Duodenal mucosa (tissue), 2 donors: ENCODE measurements at regions not wholly inside any gene's neighbourhood (a gene's known extent, or its start where the extent isn't known, plus 50 kb on each side); places are given as distances from the start of the nearest gene placed in this dataset.

Experiments
- H3K27ac ChIP-seq: one replicate; pipeline ENCODE4 v1.7.0; 2013; ENCODE audit warnings: low read depth, low read length
- H3K27me3 ChIP-seq, 2 donors: one replicate each; pipeline ENCODE4 v1.7.0; 2013; ENCODE audit warnings: low read length in 2 of 2, control low read depth in 1 of 2; ENCODE audit not compliant: insufficient read depth in 2 of 2, control insufficient read depth in 1 of 2
- H3K36me3 ChIP-seq, 2 donors: one replicate each; pipeline ENCODE4 v1.7.0; 2013; ENCODE audit warnings: low read length in 2 of 2, control low read depth in 1 of 2; ENCODE audit not compliant: insufficient read depth in 2 of 2, control insufficient read depth in 1 of 2
- H3K4me1 ChIP-seq, 2 donors: one replicate each; pipeline ENCODE4 v1.7.0; 2013; ENCODE audit warnings: low read length in 2 of 2, control low read depth in 1 of 2; ENCODE audit not compliant: insufficient read depth in 2 of 2, control insufficient read depth in 1 of 2
- H3K4me3 ChIP-seq, 2 donors: one replicate each; pipeline ENCODE4 v1.7.0; 2013; ENCODE audit warnings: low read length in 2 of 2, low read depth in 1 of 2
- H3K9ac ChIP-seq, 2 donors: one replicate each; pipeline ENCODE4 v1.7.0; 2013; ENCODE audit warnings: low read length in 2 of 2, low read depth in 1 of 2
- H3K9me3 ChIP-seq, 2 donors: one replicate each; pipeline ENCODE4 v1.7.0; 2013; ENCODE audit warnings: low read length in 2 of 2, control low read depth in 1 of 2; ENCODE audit not compliant: control insufficient read depth in 1 of 2

DNA sequence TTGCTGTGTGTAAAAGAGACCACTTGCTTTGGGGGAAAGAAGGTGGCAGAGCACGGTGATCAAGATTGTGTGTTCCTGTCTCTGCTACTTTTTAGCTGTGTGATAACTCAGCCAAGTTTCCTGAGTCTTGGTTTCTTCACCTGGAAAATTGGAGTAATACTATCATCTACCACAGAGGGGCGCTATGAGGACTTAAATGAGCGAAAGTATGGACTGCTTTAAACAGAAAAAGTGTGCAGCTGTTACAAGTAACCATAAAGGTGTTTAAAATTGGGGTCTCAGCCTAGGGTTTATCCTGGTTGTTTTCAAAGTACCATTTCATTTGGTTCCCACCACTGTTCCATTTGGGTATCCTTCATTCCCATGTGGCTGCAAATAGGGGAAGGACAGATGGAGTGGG lies 65.9 kb upstream of the WSCD2 start:
- no peak overlapping the region for H3K27ac ChIP-seq
- no peaks in the 10 kb centered on the region for H3K4me1 ChIP-seq
- H3K9me3 ChIP-seq = no peaks in the 10 kb centered on the region
- no peak overlapping the region for H3K4me3 ChIP-seq
- H3K27me3 ChIP-seq = no peaks in the 10 kb centered on the region
- H3K9ac ChIP-seq = no peak overlapping the region
- H3K36me3 ChIP-seq = no peaks in the 10 kb centered on the region

DNA sequence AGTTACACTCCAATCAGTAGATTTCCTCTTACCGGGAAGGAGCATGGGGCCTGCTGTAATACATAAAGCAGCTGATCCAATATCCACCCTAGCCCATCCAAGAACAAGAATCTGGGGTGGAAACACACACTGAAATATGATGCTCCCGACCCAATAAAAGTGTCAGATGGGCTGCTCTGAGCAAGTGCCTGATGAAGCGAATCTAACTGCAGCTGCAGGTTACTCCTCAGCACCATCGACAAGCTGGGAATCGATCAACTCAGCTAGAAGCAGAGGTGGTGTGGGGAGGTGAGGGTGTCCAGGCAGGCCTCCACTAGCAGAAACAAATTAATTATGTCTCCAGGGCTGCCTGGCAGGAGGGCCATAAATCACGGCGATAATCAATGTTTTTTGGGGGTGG lies 64.0 kb upstream of the WSCD2 start:
- Histone ChIP-seq H3K4me1 (no peaks in the 10 kb centered on the region), H3K27me3 (peaks cover 0 to 2% of the 10 kb centered on the region in 2 donors), H3K9ac (no peak overlapping the region), H3K36me3 (no peaks in the 10 kb centered on the region), H3K9me3 (no peaks in the 10 kb centered on the region), H3K27ac (no peak overlapping the region), H3K4me3 (no peak overlapping the region)

DNA sequence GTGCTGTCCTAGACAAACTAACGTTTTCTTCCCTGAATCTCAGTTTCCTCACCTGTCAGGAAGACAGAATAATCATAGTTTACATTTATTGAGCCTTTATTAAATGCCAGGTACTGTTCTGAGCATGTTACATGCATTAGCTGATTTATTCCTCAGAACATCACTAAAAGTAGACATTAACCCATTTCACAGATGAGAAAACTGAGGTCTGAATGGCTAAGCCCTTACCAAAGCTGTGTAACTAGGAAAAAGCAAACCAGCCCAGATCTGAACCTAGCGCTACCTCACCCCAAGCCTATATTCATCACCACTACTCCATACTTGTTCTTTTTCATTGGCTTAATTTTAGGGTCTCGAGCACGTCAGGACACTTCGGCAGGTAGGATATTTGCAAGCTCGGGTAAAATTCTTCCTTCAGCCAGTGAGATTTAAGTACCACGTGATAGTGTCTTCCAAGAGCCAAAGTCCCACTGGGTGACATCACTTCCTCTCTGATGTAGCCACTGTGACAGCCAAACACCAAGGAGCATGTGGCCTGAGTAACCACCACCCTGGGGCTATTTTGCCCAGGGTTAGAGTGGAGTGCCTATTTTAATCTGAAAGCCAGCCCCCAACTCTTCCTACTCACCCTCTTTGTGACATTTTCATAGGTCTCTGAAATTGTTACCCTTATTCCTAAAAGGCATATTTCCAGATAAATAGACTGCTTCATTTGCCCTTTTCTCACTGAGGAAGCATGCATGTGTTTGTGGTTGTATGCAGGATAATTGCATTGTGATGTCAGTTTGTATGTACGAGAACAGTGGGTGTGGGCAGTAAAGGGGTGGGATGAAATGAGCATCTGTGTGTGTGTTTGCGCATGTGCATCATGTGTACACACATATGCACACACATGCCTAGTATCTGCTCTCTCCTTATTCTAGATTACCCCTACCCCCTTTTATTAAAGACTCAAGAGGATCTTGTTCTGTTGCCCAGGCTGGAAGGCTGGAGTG lies 62.2 kb upstream of the WSCD2 start:
- no peaks in the 10 kb centered on the region for H3K9me3 ChIP-seq
- peaks cover 0 to 2% of the 10 kb centered on the region in 2 donors for H3K27me3 ChIP-seq
- H3K4me3 ChIP-seq = no peak overlapping the region
- H3K9ac ChIP-seq = no peak overlapping the region
- H3K27ac ChIP-seq = no peak overlapping the region
- H3K4me1 ChIP-seq = no peaks in the 10 kb centered on the region
- no peaks in the 10 kb centered on the region for H3K36me3 ChIP-seq

DNA sequence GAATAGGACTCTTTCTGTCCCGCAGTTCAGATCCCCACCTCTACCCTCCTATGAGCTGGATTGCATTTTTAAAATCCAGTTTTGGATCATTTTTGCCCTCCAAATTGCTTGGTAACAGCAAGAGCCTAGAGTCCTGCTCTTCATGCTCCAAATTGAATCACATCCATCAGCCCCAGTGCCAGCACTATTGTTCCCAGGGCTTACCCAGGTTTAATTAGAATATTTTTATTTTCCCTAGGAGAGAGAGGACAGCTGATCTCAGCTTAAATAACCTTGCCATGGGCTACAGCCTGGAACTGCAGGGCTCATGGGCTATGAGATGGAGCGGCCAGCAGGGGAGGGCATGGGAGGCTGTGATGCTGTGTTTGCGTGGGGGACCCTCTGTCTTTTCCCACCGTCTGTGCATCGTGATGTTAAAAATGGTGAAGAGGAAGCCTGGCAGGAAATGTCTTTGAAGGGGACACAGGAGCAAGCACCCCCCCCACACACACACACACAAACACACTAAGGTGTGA lies 59.4 kb upstream of the WSCD2 start:
- H3K27me3 ChIP-seq = peaks cover 0 to 2% of the 10 kb centered on the region in 2 donors
- H3K36me3 ChIP-seq = no peaks in the 10 kb centered on the region

DNA sequence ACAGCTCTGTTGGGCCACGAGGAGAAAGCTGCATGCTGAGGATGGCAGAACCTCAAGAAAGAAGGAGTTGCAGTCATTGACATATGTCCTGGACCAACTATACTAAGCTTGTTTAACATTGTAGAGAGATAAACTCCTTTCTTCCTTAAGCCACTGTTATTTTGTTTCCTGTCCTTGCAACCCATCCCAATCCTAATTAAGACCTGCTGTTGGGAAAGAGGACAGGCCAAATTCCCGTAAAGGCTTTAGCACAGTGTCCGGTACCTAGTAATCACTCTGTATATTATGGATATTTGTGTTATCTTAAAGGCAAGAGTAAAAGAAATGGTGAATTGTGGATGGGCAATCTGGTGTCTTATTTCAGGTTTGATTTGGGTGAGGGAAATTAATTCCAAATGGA lies 53.5 kb upstream of the WSCD2 start:
- no peak overlapping the region for H3K27ac ChIP-seq

More for the DNA sequence above, 59.4 kb upstream of the WSCD2 start:
- Histone ChIP-seq H3K4me1 (no peaks in the 10 kb centered on the region), H3K4me3 (no peak overlapping the region), H3K9ac (no peak overlapping the region), H3K27ac (no peak overlapping the region), H3K9me3 (no peaks in the 10 kb centered on the region)

DNA sequence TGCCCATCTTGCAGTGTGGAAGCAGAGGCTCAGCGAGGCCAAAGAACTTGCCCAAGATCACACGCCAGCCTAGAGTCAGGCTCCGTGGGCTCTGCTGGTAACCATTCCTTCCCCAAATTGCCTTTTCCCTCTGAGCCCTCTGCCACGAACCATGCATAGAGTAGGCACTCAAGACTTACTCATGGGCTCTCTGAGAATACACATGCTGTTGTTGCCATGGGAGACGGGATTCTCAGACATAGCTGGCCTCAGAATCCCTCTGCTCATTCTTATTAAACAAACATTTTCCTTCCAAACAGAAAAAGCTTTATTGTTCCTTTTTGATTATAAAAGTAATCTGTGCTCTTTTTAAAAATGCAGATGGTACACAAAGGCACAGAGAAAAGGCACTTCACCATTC lies 52.5 kb upstream of the WSCD2 start:
- H3K4me1 ChIP-seq = no peaks in the 10 kb centered on the region
- no peaks in the 10 kb centered on the region for H3K9me3 ChIP-seq
- no peaks in the 10 kb centered on the region for H3K27me3 ChIP-seq
- H3K9ac ChIP-seq = no peak overlapping the region
- no peaks in the 10 kb centered on the region for H3K36me3 ChIP-seq
- no peak overlapping the region for H3K27ac ChIP-seq
- H3K4me3 ChIP-seq = no peak overlapping the region

More for the DNA sequence above, 53.5 kb upstream of the WSCD2 start:
- Histone ChIP-seq H3K4me3 (no peak overlapping the region), H3K4me1 (no peaks in the 10 kb centered on the region), H3K27me3 (no peaks in the 10 kb centered on the region), H3K36me3 (no peaks in the 10 kb centered on the region), H3K9ac (no peak overlapping the region), H3K9me3 (no peaks in the 10 kb centered on the region)

DNA sequence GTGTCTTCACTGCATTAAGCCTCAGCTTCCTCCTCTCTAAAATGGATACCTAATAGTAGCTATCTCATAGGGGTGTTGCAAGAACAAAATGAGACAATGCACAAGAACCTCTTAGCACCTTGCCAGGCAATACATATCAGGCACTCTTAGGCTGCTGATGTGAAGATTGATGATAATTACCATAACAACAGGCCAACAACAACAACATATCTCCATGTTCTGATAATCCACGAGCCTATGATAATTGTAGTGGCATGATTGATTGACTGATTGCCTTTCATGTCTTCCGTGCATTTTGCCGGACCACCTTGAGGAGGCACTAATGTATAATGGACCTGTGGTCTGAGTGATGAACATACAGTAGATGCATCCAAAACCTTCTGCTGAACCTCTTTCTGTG lies 50.7 kb upstream of the WSCD2 start:
- Histone ChIP-seq H3K36me3 (no peaks in the 10 kb centered on the region), H3K27ac (no peak overlapping the region), H3K27me3 (no peaks in the 10 kb centered on the region), H3K9ac (no peak overlapping the region), H3K9me3 (no peaks in the 10 kb centered on the region), H3K4me1 (no peaks in the 10 kb centered on the region), H3K4me3 (no peak overlapping the region)
